Superior temporal gyrus (tissue), 1 donor: ENCODE measurements at regions not wholly inside any gene's neighbourhood (a gene's known extent, or its start where the extent isn't known, plus 50 kb on each side); places are given as distances from the start of the nearest gene placed in this dataset.

Source experiments
- DNase-seq: peaks from one replicate; pipeline ENCODE4 v3.0.0-alpha.2; 2016; ENCODE audit errors: extremely low spot score

GRCh38 chr2:128689971-128690370 lies 371.3 kb upstream of the HS6ST1 start:
- DNase-seq = no peak

- DNase-seq = no peak
Measured at GRCh38 chr2:128690431-128690830, 371.8 kb upstream of the HS6ST1 start.

- no peak for DNase-seq
Measured at GRCh38 chr2:128690869-128691268, 372.2 kb upstream of the HS6ST1 start.

GRCh38 chr2:128691526-128691925 lies 372.9 kb upstream of the HS6ST1 start:
- no peak for DNase-seq

- no peak for DNase-seq
Measured at GRCh38 chr2:128692895-128693742, 374.5 kb upstream of the HS6ST1 start.

- no peak for DNase-seq
Measured at GRCh38 chr2:128693743-128694029, 375.0 kb upstream of the HS6ST1 start.

- DNase-seq = peak; percentile 75
Measured at GRCh38 chr2:128695646-128696220, 377.1 kb upstream of the HS6ST1 start.

- DNase-seq = no peak
Measured at GRCh38 chr2:128696421-128696820, 377.8 kb upstream of the HS6ST1 start.

GRCh38 chr2:128701418-128701817 lies 382.8 kb upstream of the HS6ST1 start:
- DNase-seq = no peak

- no peak for DNase-seq
Measured at GRCh38 chr2:128702616-128703015, 383.9 kb upstream of the HS6ST1 start.

GRCh38 chr2:128708106-128708816 lies 389.6 kb upstream of the HS6ST1 start:
- no peak for DNase-seq

GRCh38 chr2:128710242-128710641 lies 391.6 kb upstream of the HS6ST1 start:
- DNase-seq = no peak

GRCh38 chr2:128710729-128711128 lies 392.1 kb upstream of the HS6ST1 start:
- no peak for DNase-seq

- no peak for DNase-seq
Measured at GRCh38 chr2:128714285-128714684, 395.6 kb upstream of the HS6ST1 start.

- DNase-seq = no peak
Measured at GRCh38 chr2:128714851-128715312, 396.2 kb upstream of the HS6ST1 start.

- DNase-seq = no peak
Measured at GRCh38 chr2:128715360-128715759, 396.7 kb upstream of the HS6ST1 start.

GRCh38 chr2:128716299-128716721 lies 397.6 kb upstream of the HS6ST1 start:
- DNase-seq = no peak

- no peak for DNase-seq
Measured at GRCh38 chr2:128717758-128718710, 399.4 kb upstream of the HS6ST1 start.

- peak; percentile 58 for DNase-seq
Measured at GRCh38 chr2:128720080-128721022, 401.7 kb upstream of the HS6ST1 start.

GRCh38 chr2:128721096-128721495 lies 402.4 kb upstream of the HS6ST1 start:
- DNase-seq = no peak

- DNase-seq = no peak
Measured at GRCh38 chr2:128722489-128722888, 403.8 kb upstream of the HS6ST1 start.
